A549 (cell line): ENCODE measurements at regions not wholly inside any gene's neighbourhood (a gene's known extent, or its start where the extent isn't known, plus 50 kb on each side); places are given as distances from the start of the nearest gene placed in this dataset.

Experiments
- ESRRA ChIP-seq: fragments of 150-350 bp; IDR thresholded peaks from 2 replicates; pipeline ENCODE4 v1.6.1; 2014; ENCODE audit warnings: mild to moderate bottlenecking, low read length, borderline replicate concordance
- JUN ChIP-seq, 2 experiments: fragments of >200 bp; sonication (Bioruptor Twin); formaldehyde crosslinking; IDR thresholded peaks; 2 replicates in 1 of 2; 3 replicates in 1 of 2; pipeline ENCODE4 v1.6.1; 2016 to 2017
- KDM1A ChIP-seq: fragments of 200-600 bp; sonication (generic); IDR thresholded peaks from 2 replicates; pipeline ENCODE4 v1.6.1; 2016; ENCODE audit warnings: low read depth, mild to moderate bottlenecking
- MAZ ChIP-seq: fragments of 150-350 bp; IDR thresholded peaks from 2 replicates; pipeline ENCODE4 v1.6.1; 2014; ENCODE audit warnings: antibody characterized with exemption, low read depth, low read length, borderline replicate concordance
- NR3C1 ChIP-seq: fragments of >200 bp; sonication (Bioruptor Twin); formaldehyde crosslinking; IDR thresholded peaks from 3 replicates; pipeline ENCODE4 v1.6.1; 2017
- POLR2A ChIP-seq: IDR thresholded peaks from 2 replicates; pipeline ENCODE4 v1.6.1; 2012; ENCODE audit warnings: mild to moderate bottlenecking, low read length
- RAD21 ChIP-seq, 2 experiments: fragments of >200 bp in 1 of 2; sonication (Bioruptor Twin) in 1 of 2; formaldehyde crosslinking in 1 of 2; IDR thresholded peaks in 1 of 2; conservative IDR thresholded peaks in 1 of 2; 2 replicates in 1 of 2; 3 replicates in 1 of 2; pipeline ENCODE4 v1.6.1; 2012 to 2018; ENCODE audit warnings: inconsistent platforms in 1 of 2
- RFX5 ChIP-seq: fragments of 450-650 bp; IDR thresholded peaks from 2 replicates; pipeline ENCODE4 v1.7.1; 2014; ENCODE audit warnings: antibody characterized with exemption, mild to moderate bottlenecking, moderate library complexity
- ZFP36 ChIP-seq: fragments of 450-650 bp; IDR thresholded peaks from 2 replicates; pipeline ENCODE4 v1.6.1; 2014; ENCODE audit warnings: borderline replicate concordance; ENCODE audit not compliant: partially characterized antibody
- TF ChIP-seq, protein P1 (sequence below): fragments of >200 bp; sonication (Bioruptor Twin); formaldehyde crosslinking; IDR thresholded peaks from 3 replicates; pipeline ENCODE4 v1.5.1; 2016
- TF ChIP-seq, protein P2 (sequence below): fragments of 200-600 bp; sonication (generic); IDR thresholded peaks from 2 replicates; pipeline ENCODE4 v1.6.1; 2016; ENCODE audit warnings: antibody characterized with exemption, mild to moderate bottlenecking, moderate library complexity
- TF ChIP-seq, protein P3 (sequence below): IDR thresholded peaks from 2 replicates; pipeline ENCODE4 v1.6.1; 2012

DNA sequence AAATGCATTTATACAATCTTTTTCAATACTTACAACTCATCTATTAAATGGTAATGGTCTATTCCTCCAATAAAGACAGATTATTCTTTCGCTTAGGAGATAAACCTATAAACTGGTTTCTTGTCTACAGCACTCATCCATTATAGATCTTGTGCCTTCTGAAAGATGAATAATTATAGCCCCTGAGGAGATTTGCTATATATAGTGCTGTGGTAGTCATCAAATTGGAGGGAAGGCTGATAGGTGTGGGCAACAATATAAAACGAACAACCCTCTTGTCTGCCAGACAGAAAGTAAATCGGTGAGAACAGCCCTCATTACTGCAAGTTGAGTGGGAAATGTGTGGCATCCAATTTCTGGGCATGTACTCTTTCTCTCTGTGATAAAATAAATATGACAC lies 292.5 kb upstream of the CNR1 start:
- TF ChIP-seq, protein P1, sequence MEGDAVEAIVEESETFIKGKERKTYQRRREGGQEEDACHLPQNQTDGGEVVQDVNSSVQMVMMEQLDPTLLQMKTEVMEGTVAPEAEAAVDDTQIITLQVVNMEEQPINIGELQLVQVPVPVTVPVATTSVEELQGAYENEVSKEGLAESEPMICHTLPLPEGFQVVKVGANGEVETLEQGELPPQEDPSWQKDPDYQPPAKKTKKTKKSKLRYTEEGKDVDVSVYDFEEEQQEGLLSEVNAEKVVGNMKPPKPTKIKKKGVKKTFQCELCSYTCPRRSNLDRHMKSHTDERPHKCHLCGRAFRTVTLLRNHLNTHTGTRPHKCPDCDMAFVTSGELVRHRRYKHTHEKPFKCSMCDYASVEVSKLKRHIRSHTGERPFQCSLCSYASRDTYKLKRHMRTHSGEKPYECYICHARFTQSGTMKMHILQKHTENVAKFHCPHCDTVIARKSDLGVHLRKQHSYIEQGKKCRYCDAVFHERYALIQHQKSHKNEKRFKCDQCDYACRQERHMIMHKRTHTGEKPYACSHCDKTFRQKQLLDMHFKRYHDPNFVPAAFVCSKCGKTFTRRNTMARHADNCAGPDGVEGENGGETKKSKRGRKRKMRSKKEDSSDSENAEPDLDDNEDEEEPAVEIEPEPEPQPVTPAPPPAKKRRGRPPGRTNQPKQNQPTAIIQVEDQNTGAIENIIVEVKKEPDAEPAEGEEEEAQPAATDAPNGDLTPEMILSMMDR = no peak
- no peak for TF ChIP-seq POLR2A
- TF ChIP-seq, protein P2, sequence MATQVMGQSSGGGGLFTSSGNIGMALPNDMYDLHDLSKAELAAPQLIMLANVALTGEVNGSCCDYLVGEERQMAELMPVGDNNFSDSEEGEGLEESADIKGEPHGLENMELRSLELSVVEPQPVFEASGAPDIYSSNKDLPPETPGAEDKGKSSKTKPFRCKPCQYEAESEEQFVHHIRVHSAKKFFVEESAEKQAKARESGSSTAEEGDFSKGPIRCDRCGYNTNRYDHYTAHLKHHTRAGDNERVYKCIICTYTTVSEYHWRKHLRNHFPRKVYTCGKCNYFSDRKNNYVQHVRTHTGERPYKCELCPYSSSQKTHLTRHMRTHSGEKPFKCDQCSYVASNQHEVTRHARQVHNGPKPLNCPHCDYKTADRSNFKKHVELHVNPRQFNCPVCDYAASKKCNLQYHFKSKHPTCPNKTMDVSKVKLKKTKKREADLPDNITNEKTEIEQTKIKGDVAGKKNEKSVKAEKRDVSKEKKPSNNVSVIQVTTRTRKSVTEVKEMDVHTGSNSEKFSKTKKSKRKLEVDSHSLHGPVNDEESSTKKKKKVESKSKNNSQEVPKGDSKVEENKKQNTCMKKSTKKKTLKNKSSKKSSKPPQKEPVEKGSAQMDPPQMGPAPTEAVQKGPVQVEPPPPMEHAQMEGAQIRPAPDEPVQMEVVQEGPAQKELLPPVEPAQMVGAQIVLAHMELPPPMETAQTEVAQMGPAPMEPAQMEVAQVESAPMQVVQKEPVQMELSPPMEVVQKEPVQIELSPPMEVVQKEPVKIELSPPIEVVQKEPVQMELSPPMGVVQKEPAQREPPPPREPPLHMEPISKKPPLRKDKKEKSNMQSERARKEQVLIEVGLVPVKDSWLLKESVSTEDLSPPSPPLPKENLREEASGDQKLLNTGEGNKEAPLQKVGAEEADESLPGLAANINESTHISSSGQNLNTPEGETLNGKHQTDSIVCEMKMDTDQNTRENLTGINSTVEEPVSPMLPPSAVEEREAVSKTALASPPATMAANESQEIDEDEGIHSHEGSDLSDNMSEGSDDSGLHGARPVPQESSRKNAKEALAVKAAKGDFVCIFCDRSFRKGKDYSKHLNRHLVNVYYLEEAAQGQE = no peak
- no peak for TF ChIP-seq JUN (IDR thresholded peaks at IDR 0.05)
- TF ChIP-seq ZFP36 = no peak
- no peak for TF ChIP-seq RAD21 (conservative IDR thresholded peaks at IDR 0.05 in 1 of 2, IDR thresholded peaks at IDR 0.05 in 1 of 2)
- TF ChIP-seq, protein P3, sequence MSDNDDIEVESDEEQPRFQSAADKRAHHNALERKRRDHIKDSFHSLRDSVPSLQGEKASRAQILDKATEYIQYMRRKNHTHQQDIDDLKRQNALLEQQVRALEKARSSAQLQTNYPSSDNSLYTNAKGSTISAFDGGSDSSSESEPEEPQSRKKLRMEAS = no peak
- TF ChIP-seq NR3C1 = no peak
- no peak for TF ChIP-seq MAZ
- no peak for TF ChIP-seq RFX5
- no peak for TF ChIP-seq ESRRA
- TF ChIP-seq KDM1A = no peak
